ENCODE measurements at regions not wholly inside any gene's neighbourhood (a gene's known extent, or its start where the extent isn't known, plus 50 kb on each side); places are given as distances from the start of the nearest gene placed in this dataset.
A peak's percentile ranks its signal among the peaks of the same experiment; 100 is the strongest.

GRCh38 chr14:71833476-71833875 lies 98.8 kb upstream of the RGS6 start:
- no peak for DNase-seq

- no peak for DNase-seq
Observed at GRCh38 chr14:71834284-71835204, 97.7 kb upstream of the RGS6 start.

- DNase-seq: no peak
Observed at GRCh38 chr14:71852181-71852580, 80.0 kb upstream of the RGS6 start.

DNA sequence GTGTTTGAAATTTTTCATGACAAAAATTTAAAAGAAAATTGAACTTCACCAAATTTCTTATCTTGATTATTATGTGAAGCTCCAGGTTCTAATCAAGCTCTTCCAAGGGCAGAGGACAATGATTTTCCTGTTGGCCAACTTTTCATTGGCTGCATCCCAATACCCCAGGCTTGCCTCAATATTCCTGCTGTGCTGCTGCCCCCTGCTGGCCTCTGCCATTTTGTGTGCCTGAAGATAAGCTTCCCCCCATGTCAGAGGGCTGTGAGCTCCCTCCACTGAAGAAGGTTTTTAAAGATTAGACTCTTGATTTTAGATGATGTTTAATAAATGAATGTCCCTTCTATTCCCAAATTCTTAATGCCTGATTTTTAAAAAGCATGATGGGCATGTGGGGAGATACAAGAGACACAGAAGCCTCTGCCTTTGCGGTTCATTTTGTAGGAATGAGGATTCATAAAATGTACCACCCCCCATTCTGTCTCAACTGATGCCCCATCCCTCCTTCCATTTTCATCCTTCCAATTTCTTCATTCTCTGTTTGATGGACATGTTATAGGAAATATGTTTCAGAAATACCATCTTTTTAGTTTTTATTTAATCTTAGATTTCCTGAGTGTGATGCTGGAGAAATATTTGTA lies 76.7 kb upstream of the RGS6 start:
- peak; percentile 70 for DNase-seq

GRCh38 chr14:71856199-71856919 lies 75.9 kb upstream of the RGS6 start:
- DNase-seq: no peak

- DNase-seq: no peak
Observed at GRCh38 chr14:71863049-71863448, 69.2 kb upstream of the RGS6 start.

- no peak for DNase-seq
Observed at GRCh38 chr14:71863766-71864165, 68.5 kb upstream of the RGS6 start.
